Panc1 (cell line): ENCODE measurements at regions not wholly inside any gene's neighbourhood (a gene's known extent, or its start where the extent isn't known, plus 50 kb on each side); places are given as distances from the start of the nearest gene placed in this dataset.

Experiments used
- POLR2AphosphoS5 ChIP-seq: IDR thresholded peaks from 2 replicates; pipeline ENCODE4 v1.6.1; 2012; ENCODE audit warnings: mild to moderate bottlenecking, low read depth, low read length, moderate library complexity
- TF ChIP-seq, protein P1 (sequence below): fragments of 450-650 bp; IDR thresholded peaks from 2 replicates; pipeline ENCODE4 v1.5.1; 2017; ENCODE audit warnings: mild to moderate bottlenecking

DNA sequence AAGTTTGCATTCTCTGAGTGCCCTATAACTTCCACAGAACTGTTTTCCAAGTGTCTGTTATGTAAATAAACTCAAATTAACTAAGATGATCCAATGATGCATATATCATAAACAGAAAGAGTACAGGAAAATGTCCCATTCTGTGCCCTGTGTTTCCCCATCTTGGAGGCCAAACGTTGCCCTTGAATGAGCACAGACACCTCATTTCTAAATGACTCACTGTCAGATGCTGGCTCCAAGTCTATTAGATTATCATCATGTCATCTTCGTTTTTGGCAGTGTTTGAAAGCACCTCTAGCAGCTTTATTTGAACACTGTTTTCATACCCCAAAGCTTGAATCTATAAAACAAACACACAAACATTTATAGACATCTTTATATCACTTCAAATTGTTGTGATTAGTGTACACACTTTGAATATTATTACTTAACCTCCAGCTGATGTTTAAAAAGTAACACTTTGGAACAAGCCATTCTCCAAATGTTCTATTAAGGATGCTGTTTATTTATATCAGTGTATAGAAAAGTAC, 424.2 kb downstream of the NOVA1 start:
- TF ChIP-seq, protein P1, sequence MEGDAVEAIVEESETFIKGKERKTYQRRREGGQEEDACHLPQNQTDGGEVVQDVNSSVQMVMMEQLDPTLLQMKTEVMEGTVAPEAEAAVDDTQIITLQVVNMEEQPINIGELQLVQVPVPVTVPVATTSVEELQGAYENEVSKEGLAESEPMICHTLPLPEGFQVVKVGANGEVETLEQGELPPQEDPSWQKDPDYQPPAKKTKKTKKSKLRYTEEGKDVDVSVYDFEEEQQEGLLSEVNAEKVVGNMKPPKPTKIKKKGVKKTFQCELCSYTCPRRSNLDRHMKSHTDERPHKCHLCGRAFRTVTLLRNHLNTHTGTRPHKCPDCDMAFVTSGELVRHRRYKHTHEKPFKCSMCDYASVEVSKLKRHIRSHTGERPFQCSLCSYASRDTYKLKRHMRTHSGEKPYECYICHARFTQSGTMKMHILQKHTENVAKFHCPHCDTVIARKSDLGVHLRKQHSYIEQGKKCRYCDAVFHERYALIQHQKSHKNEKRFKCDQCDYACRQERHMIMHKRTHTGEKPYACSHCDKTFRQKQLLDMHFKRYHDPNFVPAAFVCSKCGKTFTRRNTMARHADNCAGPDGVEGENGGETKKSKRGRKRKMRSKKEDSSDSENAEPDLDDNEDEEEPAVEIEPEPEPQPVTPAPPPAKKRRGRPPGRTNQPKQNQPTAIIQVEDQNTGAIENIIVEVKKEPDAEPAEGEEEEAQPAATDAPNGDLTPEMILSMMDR = no peak
- TF ChIP-seq POLR2AphosphoS5 = no peak
